ENCODE measurements at regions not wholly inside any gene's neighbourhood (a gene's known extent, or its start where the extent isn't known, plus 50 kb on each side); places are given as distances from the start of the nearest gene placed in this dataset.

GRCh38 chr1:60948486-60948885 is 133.9 kb upstream of the NFIA start:
- H3K9ac ChIP-seq (ENCODE audit: control insufficient read depth, extremely low read depth, insufficient read depth, low read length), result no peak overlapping the region
- H3K4me1 ChIP-seq (ENCODE audit: control insufficient read depth, extremely low read depth, insufficient read depth, low read length), result no peaks in the 10 kb centered on the region
- dilution Hi-C loops (cut with MboI; ENCODE audit: extremely low pct_ligation_motif_present, low sequenced_read_pairs), result no loop called here
- H3K36me3 ChIP-seq (ENCODE audit: control insufficient read depth in 2 of 2, extremely low read depth in 1 of 2, insufficient read depth in 2 of 2, low read length in 2 of 2), result no peaks in the 10 kb centered on the region
- peaks cover 8% of the 10 kb centered on the region for H3K27me3 ChIP-seq (ENCODE audit: control insufficient read depth, extremely low read depth, insufficient read depth, low read length)
- H3K4me3 ChIP-seq (ENCODE audit: control insufficient read depth in 2 of 3, extremely low read depth in 1 of 3, insufficient read depth in 2 of 3, low read depth in 1 of 3, low read length in 3 of 3), result no peak overlapping the region
- H3K79me2 ChIP-seq (ENCODE audit: control insufficient read depth, insufficient read depth, low read length), result no peaks in the 10 kb centered on the region
- H4K20me1 ChIP-seq (ENCODE audit: control insufficient read depth, extremely low read depth, insufficient read depth, low read length), result no peaks in the 10 kb centered on the region
- no peak overlapping the region for H2AFZ ChIP-seq (ENCODE audit: control insufficient read depth, low read length)
- no peak overlapping the region for H3K4me2 ChIP-seq (ENCODE audit: control insufficient read depth, extremely low read depth, insufficient read depth, low read depth, low read length)
- no peak for TF ChIP-seq CTCF (optimal IDR thresholded peaks at IDR 0.05 in 1 of 3, IDR thresholded peaks at IDR 0.05 in 1 of 3, conservative IDR thresholded peaks at IDR 0.05 in 1 of 3; ENCODE audit: extremely low read depth in 1 of 3, insufficient read depth in 2 of 3, low read length in 3 of 3)
- no peak for TF ChIP-seq EZH2 (IDR thresholded peaks at IDR 0.05; ENCODE audit: low read length)
- H3K27ac ChIP-seq (ENCODE audit: control insufficient read depth, insufficient read depth, low read length), result no peak overlapping the region
- DNase-seq (ENCODE audit: low read depth, low spot score) (no peak), FAIRE-seq (no peak)
- H3K9me1 ChIP-seq (ENCODE audit: control insufficient read depth, extremely low read depth, insufficient read depth, low read length), result no peaks in the 10 kb centered on the region
- no peaks in the 10 kb centered on the region for H3K9me3 ChIP-seq (ENCODE audit: control insufficient read depth, low read depth, low read length)

GRCh38 chr1:60947367-60947766 is 135.0 kb upstream of the NFIA start:
- H2AFZ ChIP-seq (ENCODE audit: control insufficient read depth, low read length), result no peak overlapping the region
- peaks cover 6% of the 10 kb centered on the region for H3K4me1 ChIP-seq (ENCODE audit: control insufficient read depth, extremely low read depth, insufficient read depth, low read length)
- H3K79me2 ChIP-seq (ENCODE audit: control insufficient read depth, insufficient read depth, low read length), result no peaks in the 10 kb centered on the region
- no peaks in the 10 kb centered on the region for H3K9me3 ChIP-seq (ENCODE audit: control insufficient read depth, low read depth, low read length)
- DNase-seq (ENCODE audit: low read depth, low spot score) (no peak), FAIRE-seq (no peak)
- no peaks in the 10 kb centered on the region for H3K9me1 ChIP-seq (ENCODE audit: control insufficient read depth, extremely low read depth, insufficient read depth, low read length)
- H3K9ac ChIP-seq (ENCODE audit: control insufficient read depth, extremely low read depth, insufficient read depth, low read length), result no peak overlapping the region
- dilution Hi-C loops (cut with MboI; ENCODE audit: extremely low pct_ligation_motif_present, low sequenced_read_pairs), result no loop called here
- no peaks in the 10 kb centered on the region for H4K20me1 ChIP-seq (ENCODE audit: control insufficient read depth, extremely low read depth, insufficient read depth, low read length)
- no peak for TF ChIP-seq EZH2 (IDR thresholded peaks at IDR 0.05; ENCODE audit: low read length)
- no peak for TF ChIP-seq CTCF (optimal IDR thresholded peaks at IDR 0.05 in 1 of 3, IDR thresholded peaks at IDR 0.05 in 1 of 3, conservative IDR thresholded peaks at IDR 0.05 in 1 of 3; ENCODE audit: extremely low read depth in 1 of 3, insufficient read depth in 2 of 3, low read length in 3 of 3)
- no peak overlapping the region for H3K4me2 ChIP-seq (ENCODE audit: control insufficient read depth, extremely low read depth, insufficient read depth, low read depth, low read length)
- no peak overlapping the region for H3K27ac ChIP-seq (ENCODE audit: control insufficient read depth, insufficient read depth, low read length)
- H3K27me3 ChIP-seq (ENCODE audit: control insufficient read depth, extremely low read depth, insufficient read depth, low read length), result peaks cover 4% of the 10 kb centered on the region
- no peaks in the 10 kb centered on the region for H3K36me3 ChIP-seq (ENCODE audit: control insufficient read depth in 2 of 2, extremely low read depth in 1 of 2, insufficient read depth in 2 of 2, low read length in 2 of 2)
- H3K4me3 ChIP-seq (ENCODE audit: control insufficient read depth in 2 of 3, extremely low read depth in 1 of 3, insufficient read depth in 2 of 3, low read depth in 1 of 3, low read length in 3 of 3), result no peak overlapping the region

Measured in keratinocyte (primary cell).